ENCODE measurements at regions not wholly inside any gene's neighbourhood (a gene's known extent, or its start where the extent isn't known, plus 50 kb on each side); places are given as distances from the start of the nearest gene placed in this dataset.

GRCh38 chr16:86034421-86034919, 135.5 kb downstream of the IRF8 start:
- TF ChIP-seq CTCF (IDR thresholded peaks at IDR 0.05; ENCODE audit: low read depth, low read length, missing control alignments) = no peak
- no peak for DNase-seq (ENCODE audit: extremely low read depth, low read depth)
- H3K4me3 ChIP-seq (replicated peaks; ENCODE audit: low read depth, low read length) = no peak overlapping the region

GRCh38 chr16:86035906-86036305, 136.9 kb downstream of the IRF8 start:
- DNase-seq (ENCODE audit: extremely low read depth, low read depth) = no peak
- TF ChIP-seq CTCF (IDR thresholded peaks at IDR 0.05; ENCODE audit: low read depth, low read length, missing control alignments) = no peak
- H3K4me3 ChIP-seq (replicated peaks; ENCODE audit: low read depth, low read length) = no peak overlapping the region

DNA sequence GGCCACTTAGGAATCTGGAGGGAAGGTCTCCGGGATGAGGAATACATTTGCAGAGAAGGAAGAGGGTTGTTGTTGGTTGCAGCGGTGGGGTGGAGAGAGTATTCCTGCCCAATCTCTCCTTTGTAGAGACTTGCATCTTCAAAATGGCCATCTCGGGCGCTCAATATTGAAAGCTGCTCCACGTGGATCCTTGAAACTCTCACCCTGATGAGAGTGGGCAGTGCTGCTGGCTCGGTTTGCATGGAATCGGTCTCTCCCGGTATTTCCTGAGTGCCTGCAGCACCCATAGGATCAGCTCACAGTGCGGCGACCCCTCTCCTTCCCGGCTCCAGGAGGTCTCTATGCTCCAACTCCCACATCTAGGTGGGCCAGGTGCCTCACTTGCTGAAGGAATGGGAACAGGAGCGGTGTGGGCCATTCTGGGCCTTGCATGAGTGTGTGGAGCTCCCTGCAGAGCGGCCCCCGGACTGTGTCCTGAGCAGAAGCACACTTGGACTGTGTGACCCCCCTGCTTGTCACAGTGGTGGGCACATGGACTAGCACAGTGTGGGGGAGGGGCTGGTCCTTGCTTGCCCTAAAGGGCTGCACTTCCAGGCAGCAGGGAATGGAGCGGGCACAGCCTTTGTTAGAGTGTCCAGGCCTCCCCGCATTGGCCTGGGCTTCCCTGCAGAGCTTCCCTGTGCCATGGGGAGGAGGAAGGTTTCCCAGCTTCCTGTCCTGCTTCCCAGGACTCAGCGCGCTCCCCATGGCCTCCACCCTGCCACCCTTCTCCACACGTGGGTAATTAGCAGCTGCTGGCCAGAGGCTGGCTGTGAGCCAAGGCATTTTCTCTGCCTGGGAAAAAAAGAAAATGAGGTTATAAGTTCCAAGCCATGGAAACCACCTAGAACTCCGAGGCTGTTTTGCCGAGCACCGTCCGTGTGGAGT, 139.3 kb downstream of the IRF8 start:
- H3K4me3 ChIP-seq (replicated peaks; ENCODE audit: low read depth, low read length) = no peak overlapping the region
- no peak for TF ChIP-seq CTCF (IDR thresholded peaks at IDR 0.05; ENCODE audit: low read depth, low read length, missing control alignments)
- no peak for DNase-seq (ENCODE audit: extremely low read depth, low read depth)

GRCh38 chr16:86038926-86039310, 140.0 kb downstream of the IRF8 start:
- TF ChIP-seq CTCF (IDR thresholded peaks at IDR 0.05; ENCODE audit: low read depth, low read length, missing control alignments) = no peak
- DNase-seq (ENCODE audit: extremely low read depth, low read depth) = no peak
- no peak overlapping the region for H3K4me3 ChIP-seq (replicated peaks; ENCODE audit: low read depth, low read length)

DNA sequence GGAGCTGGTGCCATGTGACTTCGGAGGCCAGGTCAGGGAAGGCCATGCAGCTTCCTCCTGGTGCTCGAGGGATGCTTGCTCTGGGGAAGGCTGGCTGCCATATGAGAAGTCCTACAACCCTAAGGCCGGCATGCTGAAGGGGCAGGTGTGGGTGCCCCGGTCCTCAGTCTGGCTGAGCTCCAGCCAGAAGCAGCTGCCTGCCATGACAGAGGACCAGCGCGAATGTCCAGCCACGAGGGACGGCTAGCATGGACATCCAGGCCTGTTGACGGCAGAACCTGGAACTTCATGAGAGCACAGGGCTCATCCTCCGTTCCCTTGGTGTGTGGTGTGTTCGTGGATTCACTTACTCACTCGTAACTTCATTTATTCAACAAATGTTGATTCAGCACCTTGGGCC, 140.6 kb downstream of the IRF8 start:
- no peak for DNase-seq (ENCODE audit: extremely low read depth, low read depth)
- no peak overlapping the region for H3K4me3 ChIP-seq (replicated peaks; ENCODE audit: low read depth, low read length)
- no peak for TF ChIP-seq CTCF (IDR thresholded peaks at IDR 0.05; ENCODE audit: low read depth, low read length, missing control alignments)

GRCh38 chr16:86040496-86040895, 141.5 kb downstream of the IRF8 start:
- H3K4me3 ChIP-seq (replicated peaks; ENCODE audit: low read depth, low read length) = no peak overlapping the region
- no peak for DNase-seq (ENCODE audit: extremely low read depth, low read depth)
- TF ChIP-seq CTCF (IDR thresholded peaks at IDR 0.05; ENCODE audit: low read depth, low read length, missing control alignments) = no peak
